NCI-H1694 (cell line): ENCODE measurements at regions not wholly inside any gene's neighbourhood (a gene's known extent, or its start where the extent isn't known, plus 50 kb on each side); places are given as distances from the start of the nearest gene placed in this dataset.
A peak's percentile ranks its signal among the peaks of the same experiment; 100 is the strongest.

Experiments
- DNase-seq: peaks from one replicate; lab custom pipeline; 2025; lab: John Stamatoyannopoulos, UW

- no peak for DNase-seq
Observed at GRCh38 chr14:96980835-96981234, 183.7 kb downstream of the VRK1 start.

DNA sequence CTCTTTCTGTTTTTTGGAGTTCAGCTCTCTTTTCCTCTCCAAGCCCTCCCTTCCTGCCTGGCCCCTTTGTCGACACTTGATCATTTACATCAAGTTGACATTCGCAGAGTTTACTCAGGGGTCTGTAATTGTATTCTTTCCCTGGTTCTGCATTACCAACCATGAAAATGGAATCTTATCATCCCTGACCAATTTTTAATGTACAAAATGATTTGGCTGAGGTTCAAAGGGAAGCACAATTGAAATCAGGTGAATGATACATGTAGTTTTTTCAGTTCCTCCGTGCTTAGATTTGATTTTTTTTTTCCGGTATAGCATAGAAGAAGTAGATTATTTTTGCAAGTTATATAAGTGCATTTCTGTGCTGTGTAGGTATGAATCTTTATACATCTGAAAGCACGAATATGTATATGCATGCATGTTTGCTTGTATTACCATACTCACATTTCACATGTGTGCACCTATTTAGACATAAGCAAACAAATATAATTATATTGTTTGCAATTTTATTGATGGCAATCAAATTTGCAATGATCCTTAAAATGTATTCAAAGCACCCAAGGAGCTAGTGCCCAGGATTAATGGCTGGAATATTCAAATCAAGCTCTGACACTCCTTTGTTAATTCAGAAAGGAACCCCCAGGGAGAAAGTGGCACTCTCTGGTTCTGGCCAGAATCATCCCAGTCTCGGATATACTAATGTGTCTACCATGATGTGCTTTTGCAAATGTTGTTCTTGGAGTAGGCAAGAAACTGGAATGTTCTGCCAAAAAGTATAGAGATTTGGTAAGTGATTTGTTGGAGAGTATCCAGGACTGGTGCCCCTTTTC, 189.3 kb downstream of the VRK1 start:
- DNase-seq, result no peak

- no peak for DNase-seq
Observed at GRCh38 chr14:96987086-96987474, 189.9 kb downstream of the VRK1 start.

- no peak for DNase-seq
Observed at GRCh38 chr14:96987771-96988170, 190.6 kb downstream of the VRK1 start.

- DNase-seq, result no peak
Observed at GRCh38 chr14:96989306-96989705, 192.1 kb downstream of the VRK1 start.

GRCh38 chr14:96991226-96991625, 194.0 kb downstream of the VRK1 start:
- no peak for DNase-seq

DNA sequence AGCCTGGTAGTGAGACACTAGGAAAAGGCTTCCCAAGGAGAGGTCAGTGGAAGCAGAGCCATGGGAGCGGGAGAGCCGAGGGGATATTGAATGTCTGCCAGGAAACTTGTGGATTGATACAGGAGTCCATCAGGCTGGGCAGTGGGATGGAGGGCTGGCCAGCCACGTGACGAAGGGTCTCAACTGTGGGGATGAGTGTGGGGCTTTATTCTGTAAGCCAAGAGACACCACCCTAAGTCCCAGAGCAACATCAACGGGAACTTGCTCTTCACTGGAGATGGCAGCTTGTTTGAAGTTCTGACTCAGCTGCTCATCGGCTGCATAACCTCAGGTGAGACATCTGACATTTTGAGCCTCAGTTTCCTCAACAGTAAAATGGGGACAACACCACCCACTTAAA, 197.8 kb downstream of the VRK1 start:
- DNase-seq, result no peak

- no peak for DNase-seq
Observed at GRCh38 chr14:96997269-96997668, 200.1 kb downstream of the VRK1 start.

DNA sequence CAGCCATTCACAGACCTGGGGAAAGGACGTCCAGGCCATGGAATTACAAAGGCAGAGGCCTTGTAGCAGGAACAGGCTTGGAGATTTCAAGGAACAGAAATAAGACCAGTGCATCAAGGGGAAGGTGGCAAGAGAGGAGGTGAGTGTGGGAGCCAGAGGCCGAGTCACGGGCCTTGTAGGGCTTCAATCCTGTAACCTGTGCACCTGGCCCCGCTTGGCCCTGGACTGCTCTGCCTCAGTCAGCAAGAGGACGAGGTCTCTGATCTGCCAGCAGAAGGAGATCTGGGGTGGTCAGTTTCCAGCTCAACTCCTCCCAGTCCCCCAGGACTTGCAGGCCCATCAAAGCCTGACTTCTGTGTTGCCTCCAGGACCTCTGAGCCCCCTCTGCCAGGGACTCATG, 200.8 kb downstream of the VRK1 start:
- no peak for DNase-seq

DNA sequence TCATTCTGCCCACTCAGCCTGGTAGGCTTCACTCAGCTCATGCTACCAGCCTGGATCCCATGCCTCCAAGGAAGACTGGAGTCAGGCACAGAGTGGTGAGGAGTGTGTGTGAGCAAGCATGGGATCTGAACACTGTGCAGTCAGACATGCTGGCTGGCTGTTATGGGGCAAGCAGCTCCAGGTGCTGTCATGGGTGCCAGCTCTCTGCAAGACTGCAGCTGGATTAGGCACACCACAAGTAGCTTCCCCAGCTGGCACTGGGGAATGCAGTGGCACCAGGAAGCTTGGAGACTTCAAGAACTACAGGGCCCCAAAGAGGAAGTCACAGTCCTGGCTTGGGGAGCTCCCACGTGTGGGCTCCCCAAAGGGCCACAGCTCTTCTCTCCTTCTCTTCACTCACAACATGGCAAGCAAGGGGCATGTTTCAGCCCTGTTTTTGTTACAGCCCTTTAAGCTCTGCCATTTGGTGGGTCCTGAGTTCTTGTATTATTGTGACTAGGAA, 202.5 kb downstream of the VRK1 start:
- no peak for DNase-seq

DNA sequence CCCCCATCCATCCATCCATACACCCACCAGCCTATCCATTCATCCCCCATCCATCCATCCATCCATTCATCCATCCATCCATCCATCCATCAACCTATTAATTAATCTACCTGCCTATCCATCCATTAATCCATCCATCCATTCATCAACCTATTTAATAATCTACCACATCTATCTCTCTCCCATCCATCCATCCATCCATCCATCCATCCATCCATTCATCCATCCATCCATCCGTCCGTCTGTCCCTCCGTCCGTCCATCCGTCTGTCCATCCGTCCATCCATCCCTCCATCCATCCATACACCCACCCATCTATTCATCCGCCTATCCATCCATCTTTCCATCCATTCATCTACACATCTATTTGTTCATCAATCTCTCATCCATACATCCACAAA, 205.3 kb downstream of the VRK1 start:
- DNase-seq, result no peak

DNA sequence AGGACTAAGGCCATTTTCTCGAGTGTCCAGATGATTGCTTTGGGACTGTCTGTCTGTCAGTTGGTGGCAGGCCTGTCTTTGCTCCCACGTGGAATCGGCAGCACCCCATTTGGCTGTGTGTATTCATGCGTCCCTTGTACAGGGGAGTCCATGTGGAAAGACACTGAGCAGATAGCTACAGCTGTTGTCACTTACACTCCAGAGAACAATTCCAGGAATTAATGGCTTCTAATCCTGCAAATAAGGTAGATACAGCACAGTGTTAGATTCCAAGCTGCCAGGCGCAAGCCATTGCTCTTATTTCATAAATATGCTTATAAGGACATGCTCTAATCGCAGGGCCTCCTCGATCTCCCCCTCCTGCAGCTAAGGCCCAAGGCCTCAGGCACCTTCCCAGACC, 208.8 kb downstream of the VRK1 start:
- DNase-seq, result peak; percentile 71

DNA sequence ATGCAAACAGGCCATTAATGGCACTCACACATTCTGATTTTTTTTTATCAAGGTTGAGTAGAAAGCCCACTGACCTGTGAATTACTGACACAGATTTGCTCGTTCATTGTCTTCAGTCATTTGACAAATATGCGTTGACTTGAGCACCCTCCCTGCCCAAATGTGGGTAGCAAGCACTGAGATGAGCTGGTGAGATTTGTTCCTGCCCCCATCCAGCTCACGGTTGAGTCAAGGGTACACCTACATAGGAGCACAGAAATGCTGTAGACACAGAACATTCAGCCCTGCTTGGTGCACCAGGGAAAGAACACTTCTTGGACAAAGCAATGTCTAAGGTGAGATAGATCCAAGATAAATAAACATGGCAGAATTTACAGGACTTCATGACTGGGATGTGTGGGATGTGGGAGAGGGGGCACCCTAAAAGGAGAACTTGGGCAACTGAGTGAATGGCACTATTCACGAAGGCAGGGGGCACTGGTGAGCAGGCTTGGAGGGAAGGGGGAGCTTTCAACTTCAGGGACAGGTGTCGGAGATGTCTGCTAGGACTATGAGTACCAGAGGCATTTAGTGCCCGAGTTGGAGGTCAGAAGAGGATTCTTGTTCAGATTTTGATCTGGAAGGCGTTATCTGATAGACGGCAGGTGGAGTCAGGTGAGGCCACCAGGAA, 213.4 kb downstream of the VRK1 start:
- DNase-seq, result no peak

- no peak for DNase-seq
Observed at GRCh38 chr14:97013878-97014277, 216.7 kb downstream of the VRK1 start.

GRCh38 chr14:97021001-97021400, 223.8 kb downstream of the VRK1 start:
- DNase-seq, result no peak

GRCh38 chr14:97021571-97022168, 224.5 kb downstream of the VRK1 start:
- DNase-seq, result peak; percentile 31

- no peak for DNase-seq
Observed at GRCh38 chr14:97022741-97023140, 225.6 kb downstream of the VRK1 start.

DNA sequence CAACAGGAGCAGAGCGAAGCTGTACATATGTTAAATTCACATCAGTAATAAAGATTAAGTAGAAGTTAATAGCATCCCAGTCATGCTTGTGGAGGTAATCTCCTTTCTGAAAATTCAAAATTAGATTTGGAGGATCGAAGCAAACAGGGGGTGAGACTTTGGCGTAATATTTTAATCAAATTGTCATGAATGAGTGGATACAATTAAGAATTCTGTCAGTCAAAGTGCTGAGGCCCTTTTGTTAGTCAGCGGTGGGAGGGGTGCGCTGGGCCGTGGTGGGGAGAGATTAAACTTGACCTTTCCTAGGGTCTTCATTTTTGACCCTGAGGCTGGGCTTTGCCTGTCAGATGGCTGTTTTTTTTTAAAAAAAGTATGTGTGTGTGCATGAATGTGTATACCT, 226.7 kb downstream of the VRK1 start:
- no peak for DNase-seq

- DNase-seq, result no peak
Observed at GRCh38 chr14:97024300-97024699, 227.1 kb downstream of the VRK1 start.

DNA sequence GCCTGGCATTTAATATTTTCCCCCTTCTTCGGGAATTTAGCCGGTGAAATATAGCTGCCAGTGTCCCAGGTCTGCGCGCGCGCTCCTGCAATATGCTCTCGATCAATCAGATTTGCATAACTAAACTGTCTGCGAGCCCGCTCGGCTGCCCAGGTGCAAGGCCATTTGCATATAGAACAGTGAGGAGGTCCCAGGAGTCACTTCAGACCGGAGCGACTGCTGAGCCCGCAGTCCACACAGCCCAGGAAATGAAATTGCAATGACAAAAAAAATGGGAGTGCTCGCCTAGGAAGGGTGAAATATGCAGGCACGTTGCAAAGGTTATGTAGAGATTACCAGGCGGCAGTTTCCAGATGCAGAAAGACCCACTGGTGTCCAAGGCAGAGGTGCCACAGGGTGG, 228.5 kb downstream of the VRK1 start:
- no peak for DNase-seq

DNA sequence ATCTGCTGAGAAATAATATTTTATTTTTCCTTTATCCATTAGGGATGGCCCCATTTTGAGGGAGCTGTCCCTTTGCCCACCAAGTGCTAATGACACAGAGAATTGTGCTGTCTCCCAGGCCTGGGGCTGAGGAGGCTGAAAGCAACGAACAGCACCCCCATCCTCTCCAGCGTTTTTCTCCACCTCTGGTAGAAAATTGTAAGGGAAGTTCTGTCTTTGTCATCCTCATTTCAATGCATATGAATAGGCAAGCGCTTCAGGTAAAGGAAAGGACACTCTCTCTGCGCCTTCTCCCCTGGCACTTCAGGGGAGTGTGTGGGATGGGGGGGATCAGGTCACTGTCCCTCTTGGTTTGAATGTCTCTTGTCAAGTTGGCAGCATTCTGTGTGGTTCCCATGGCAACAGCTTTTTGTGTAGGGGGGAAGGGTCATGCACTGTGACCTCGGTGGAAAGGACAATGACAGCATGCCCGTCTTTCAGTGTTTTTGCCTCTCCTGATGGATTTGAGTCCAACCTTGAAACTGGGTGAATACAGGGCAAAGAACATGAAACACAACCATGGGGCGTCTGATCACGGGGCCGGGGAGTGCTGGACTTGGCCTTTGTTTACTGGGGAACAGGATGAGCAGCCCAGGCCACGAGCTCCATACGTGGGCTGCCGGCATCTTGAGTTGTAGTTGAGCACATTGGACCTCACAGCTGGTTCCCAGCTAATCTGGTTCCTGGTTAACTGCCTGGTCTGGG, 230.2 kb downstream of the VRK1 start:
- DNase-seq, result no peak

- no peak for DNase-seq
Observed at GRCh38 chr14:97028382-97028781, 231.2 kb downstream of the VRK1 start.
